SK-N-MC (cell line): ENCODE measurements at regions not wholly inside any gene's neighbourhood (a gene's known extent, or its start where the extent isn't known, plus 50 kb on each side); places are given as distances from the start of the nearest gene placed in this dataset.

Source experiments
- EZH2 ChIP-seq: fragments of 200-600 bp; sonication (generic); IDR thresholded peaks from one replicate; pipeline ENCODE4 v1.6.1; 2017; ENCODE audit warnings: antibody characterized with exemption
- POLR2AphosphoS5 ChIP-seq: IDR thresholded peaks from 2 replicates; pipeline ENCODE4 v1.6.1; 2012; ENCODE audit warnings: mild to moderate bottlenecking, low read depth, low read length, borderline replicate concordance

DNA sequence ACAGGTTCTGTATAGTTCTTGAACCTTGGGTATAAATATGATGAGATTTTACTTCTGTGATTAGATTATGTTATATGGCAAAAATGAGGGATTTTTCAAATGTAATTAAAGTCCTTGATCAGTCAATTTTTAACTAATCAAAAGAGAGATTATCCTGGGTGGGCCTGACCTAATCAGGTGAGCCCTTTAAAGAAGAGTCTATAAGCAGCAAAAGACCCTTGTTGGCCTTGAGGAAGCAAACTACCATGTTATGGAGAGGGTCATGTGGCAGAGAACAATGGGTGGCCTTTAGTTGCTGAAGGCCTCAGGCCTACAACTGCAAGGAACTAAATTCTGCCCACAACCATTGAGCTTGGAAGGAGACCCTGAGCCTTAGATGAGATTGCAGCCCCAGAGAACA lies 102.5 kb upstream of the RIPOR2 start:
- TF ChIP-seq EZH2 (no peak), POLR2AphosphoS5 (no peak)
